Activated CD8-positive, alpha-beta T cell treated with anti-CD3 and anti-CD28 coated beads for 36 hours (primary cell): ENCODE measurements at regions not wholly inside any gene's neighbourhood (a gene's known extent, or its start where the extent isn't known, plus 50 kb on each side); places are given as distances from the start of the nearest gene placed in this dataset.

Source experiments
- ATAC-seq: fragments of 200-7000 bp; cut with Tn5 transposase; one replicate; pipeline ENCODE4 v1.10.0; 2021; ENCODE audit warnings: mild to moderate bottlenecking, moderate library complexity
- CTCF ChIA-PET: fragments of 350-600 bp; sonication (Branson Sonifier 250); formaldehyde crosslinking; loops from one replicate; lab custom pipeline; 2021; ENCODE audit warnings: antibody characterized with exemption; lab: Charles Lee
- POLR2A ChIA-PET: fragments of 350-600 bp; sonication (Branson Sonifier 250); formaldehyde crosslinking; loops from one replicate; lab custom pipeline; 2021; ENCODE audit warnings: antibody characterized with exemption; lab: Charles Lee
- DNase-seq: peaks from one replicate; pipeline ENCODE4 v3.0.0-alpha.2; 2020
- H3K27ac Mint-ChIP-seq: one replicate; pipeline ENCODE4 v1.8.0; 2021; ENCODE audit warnings: mild to moderate bottlenecking, mixed read lengths
- H3K27me3 Mint-ChIP-seq: one replicate; pipeline ENCODE4 v1.8.0; 2021; ENCODE audit warnings: mixed read lengths
- H3K36me3 Mint-ChIP-seq: one replicate; pipeline ENCODE4 v1.8.0; 2021; ENCODE audit warnings: low read depth, mixed read lengths
- H3K4me1 Mint-ChIP-seq: one replicate; pipeline ENCODE4 v1.8.0; 2021; ENCODE audit warnings: low read depth, mixed read lengths
- H3K4me3 Mint-ChIP-seq: one replicate; pipeline ENCODE4 v1.8.0; 2021; ENCODE audit warnings: mild to moderate bottlenecking, moderate library complexity, mixed read lengths
- H3K9me3 Mint-ChIP-seq: one replicate; pipeline ENCODE4 v1.8.0; 2021; ENCODE audit warnings: mixed read lengths
- intact Hi-C: fragments of 100-400 bp; cut with micrococcal nuclease; formaldehyde crosslinking; loops from one replicate; pipeline ENCODE4 v1.10.0; 2022
- TF ChIP-seq, protein P1 (sequence below): fragments of 200-600 bp; IDR thresholded peaks from one replicate; pipeline ENCODE4 v1.8.0; 2022; ENCODE audit warnings: antibody characterized with exemption, mild to moderate bottlenecking

DNA sequence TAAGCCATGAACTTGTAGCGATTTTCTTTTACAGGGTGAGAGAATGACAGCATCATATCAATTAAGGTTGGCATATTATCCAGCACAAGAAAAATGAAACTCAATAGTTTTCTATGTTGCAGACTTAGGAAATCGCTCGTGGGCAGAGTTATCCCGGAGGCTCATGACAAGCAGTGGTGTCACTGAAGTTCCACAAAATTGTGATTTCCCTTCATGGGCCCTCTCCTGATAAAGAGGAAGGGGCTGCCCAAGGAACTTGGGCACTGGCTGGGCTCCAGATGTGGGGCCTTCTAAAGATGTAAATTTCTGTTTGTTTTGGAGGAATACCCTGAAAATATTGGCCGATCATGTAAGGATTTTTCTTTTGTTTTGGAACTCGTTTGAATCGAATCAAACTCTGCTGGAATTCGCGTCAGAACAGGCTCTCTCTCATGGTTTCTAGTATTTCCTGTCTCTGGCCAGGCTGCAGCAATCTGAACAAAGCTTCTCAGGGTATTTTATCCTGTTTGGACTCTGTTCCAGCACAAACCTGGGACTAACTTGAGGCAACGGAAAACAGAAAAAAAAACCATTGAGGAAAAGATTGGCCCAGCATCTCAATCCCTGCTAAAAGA is 340.6 kb upstream of the NRP1 start:
- POLR2A ChIA-PET, result interaction anchor here (0.6 kb wide), 1 partner anchor 990 kb away, joined by 3 read pairs; no protein-coding TSS in a partner anchor
- CTCF ChIA-PET, result no interaction called here

DNA sequence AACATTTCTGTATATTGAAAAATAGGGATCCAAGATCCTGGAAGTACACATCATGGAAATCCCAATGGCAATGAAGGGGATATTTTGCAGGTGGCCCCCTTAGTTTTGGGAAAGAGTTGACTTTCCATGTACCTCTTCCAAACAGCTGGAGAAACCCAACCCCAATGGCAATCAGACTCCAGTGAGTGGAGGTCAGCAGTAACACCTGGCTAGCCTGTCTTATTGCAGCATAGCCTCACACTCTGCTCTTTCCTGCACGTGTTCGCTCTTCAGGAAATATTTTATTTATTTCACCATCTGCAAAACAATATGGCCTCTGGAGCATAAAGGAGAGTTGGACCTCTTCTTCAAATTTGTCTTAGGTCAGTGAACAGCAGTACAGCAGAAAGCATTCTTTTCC is 340.0 kb upstream of the NRP1 start:
- POLR2A ChIA-PET, result no interaction called here
- H3K27ac Mint-ChIP-seq, result no peak overlapping the region
- H3K4me1 Mint-ChIP-seq, result no peaks in the 10 kb centered on the region
- no peak for ATAC-seq
- peaks cover 2% of the 10 kb centered on the region for H3K27me3 Mint-ChIP-seq
- no peaks in the 10 kb centered on the region for H3K36me3 Mint-ChIP-seq
- CTCF ChIA-PET, result no interaction called here
- intact Hi-C loops, result no loop called here
- H3K9me3 Mint-ChIP-seq, result no peaks in the 10 kb centered on the region
- DNase-seq, result no peak
- H3K4me3 Mint-ChIP-seq, result no peak overlapping the region
- TF ChIP-seq, protein P1, sequence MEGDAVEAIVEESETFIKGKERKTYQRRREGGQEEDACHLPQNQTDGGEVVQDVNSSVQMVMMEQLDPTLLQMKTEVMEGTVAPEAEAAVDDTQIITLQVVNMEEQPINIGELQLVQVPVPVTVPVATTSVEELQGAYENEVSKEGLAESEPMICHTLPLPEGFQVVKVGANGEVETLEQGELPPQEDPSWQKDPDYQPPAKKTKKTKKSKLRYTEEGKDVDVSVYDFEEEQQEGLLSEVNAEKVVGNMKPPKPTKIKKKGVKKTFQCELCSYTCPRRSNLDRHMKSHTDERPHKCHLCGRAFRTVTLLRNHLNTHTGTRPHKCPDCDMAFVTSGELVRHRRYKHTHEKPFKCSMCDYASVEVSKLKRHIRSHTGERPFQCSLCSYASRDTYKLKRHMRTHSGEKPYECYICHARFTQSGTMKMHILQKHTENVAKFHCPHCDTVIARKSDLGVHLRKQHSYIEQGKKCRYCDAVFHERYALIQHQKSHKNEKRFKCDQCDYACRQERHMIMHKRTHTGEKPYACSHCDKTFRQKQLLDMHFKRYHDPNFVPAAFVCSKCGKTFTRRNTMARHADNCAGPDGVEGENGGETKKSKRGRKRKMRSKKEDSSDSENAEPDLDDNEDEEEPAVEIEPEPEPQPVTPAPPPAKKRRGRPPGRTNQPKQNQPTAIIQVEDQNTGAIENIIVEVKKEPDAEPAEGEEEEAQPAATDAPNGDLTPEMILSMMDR, result no peak

More for the DNA sequence above, 340.6 kb upstream of the NRP1 start:
- TF ChIP-seq, protein P1, result no peak
- Mint-ChIP-seq H3K4me3 (no peak overlapping the region), H3K4me1 (no peaks in the 10 kb centered on the region), H3K9me3 (no peaks in the 10 kb centered on the region), H3K27me3 (peaks cover 2% of the 10 kb centered on the region), H3K27ac (no peak overlapping the region), H3K36me3 (no peaks in the 10 kb centered on the region)
- ATAC-seq, result no peak
- intact Hi-C loops, result no loop called here
- DNase-seq, result no peak

DNA sequence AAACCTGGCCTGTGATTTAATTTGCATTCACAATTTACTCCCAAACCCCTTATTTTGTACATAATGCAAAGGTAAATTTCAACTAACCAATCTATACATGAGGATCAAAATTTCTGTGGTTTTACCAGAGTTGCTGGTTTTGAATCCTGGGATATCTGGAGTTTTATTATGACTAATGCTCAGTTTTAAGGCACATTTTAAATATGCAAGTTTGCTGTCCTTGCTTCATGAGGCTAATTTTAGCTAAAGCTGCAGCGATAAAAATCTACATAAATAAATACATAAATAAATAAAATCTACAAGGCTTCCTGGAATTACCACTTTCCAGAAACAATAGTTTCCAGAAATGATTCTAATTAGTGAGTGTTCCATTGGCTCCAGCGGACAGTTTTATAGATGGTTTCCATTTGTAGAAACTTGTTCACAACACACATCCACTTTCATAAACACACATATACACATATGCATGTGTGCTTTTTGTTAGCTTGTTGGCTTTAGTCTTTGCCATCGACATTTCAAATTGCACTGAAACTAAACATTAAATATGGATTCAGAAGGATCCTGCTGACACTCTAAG is 339.5 kb upstream of the NRP1 start:
- Mint-ChIP-seq H3K4me3 (no peak overlapping the region), H3K9me3 (no peaks in the 10 kb centered on the region), H3K36me3 (no peaks in the 10 kb centered on the region), H3K4me1 (no peaks in the 10 kb centered on the region), H3K27ac (no peak overlapping the region), H3K27me3 (peaks cover 2% of the 10 kb centered on the region)
- ChIA-PET CTCF (no interaction called here), POLR2A (no interaction called here)
- intact Hi-C loops, result no loop called here
- ATAC-seq (no peak), DNase-seq (no peak)
- TF ChIP-seq, protein P1, result no peak

DNA sequence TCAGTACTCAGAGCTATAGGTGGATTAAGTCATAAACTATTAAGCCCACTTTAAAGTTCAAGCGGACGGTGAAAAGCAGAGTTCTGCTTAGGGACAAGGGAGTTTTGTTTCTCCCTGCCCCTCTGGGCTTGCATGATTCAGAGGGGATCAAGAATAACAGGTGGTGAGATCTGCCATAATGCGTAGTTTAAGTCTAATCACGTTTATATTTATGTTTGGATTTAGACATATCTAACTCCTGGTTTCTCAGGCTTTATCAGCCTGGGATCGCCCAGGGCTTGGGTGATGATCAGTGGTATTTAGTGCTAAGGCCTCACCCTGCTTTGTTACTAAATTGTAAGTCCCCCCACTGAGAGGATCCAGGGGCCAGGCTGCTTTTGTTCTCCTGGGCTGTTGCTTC is 335.4 kb upstream of the NRP1 start:
- no peaks in the 10 kb centered on the region for H3K4me1 Mint-ChIP-seq

More for the DNA sequence above, 335.4 kb upstream of the NRP1 start:
- no peak overlapping the region for H3K4me3 Mint-ChIP-seq
- TF ChIP-seq, protein P1, result no peak
- CTCF ChIA-PET, result no interaction called here
- H3K27ac Mint-ChIP-seq, result no peak overlapping the region
- no peaks in the 10 kb centered on the region for H3K27me3 Mint-ChIP-seq
- no peak for DNase-seq
- POLR2A ChIA-PET, result no interaction called here
- H3K36me3 Mint-ChIP-seq, result no peaks in the 10 kb centered on the region
- H3K9me3 Mint-ChIP-seq, result no peaks in the 10 kb centered on the region
- intact Hi-C loops, result no loop called here
- ATAC-seq, result no peak
